ENCODE measurements at regions not wholly inside any gene's neighbourhood (a gene's known extent, or its start where the extent isn't known, plus 50 kb on each side); places are given as distances from the start of the nearest gene placed in this dataset.

DNA sequence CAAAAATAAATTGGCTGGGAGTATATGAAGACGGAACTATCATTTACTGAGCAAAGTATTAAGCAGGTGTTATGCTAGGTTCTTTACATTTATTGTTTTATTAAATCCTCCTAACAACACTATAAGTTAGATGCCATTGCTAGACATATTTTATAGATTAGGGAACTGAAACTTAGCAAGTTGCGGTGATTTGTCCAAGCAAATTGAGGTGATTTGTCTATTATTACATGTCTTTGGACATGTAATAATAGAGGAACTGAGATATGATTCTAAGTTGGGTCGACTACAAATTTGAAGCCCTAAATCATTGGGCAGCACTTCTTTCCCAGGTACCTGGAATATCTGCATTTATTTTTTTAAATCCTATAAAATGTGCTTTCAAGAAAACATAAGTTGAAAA lies 429.9 kb downstream of the GABRG2 start:
- H3K27ac ChIP-seq: no peak overlapping the region
- DNase-seq: no peak
- ATAC-seq: no peak
- intact Hi-C loops (cut with DNase I): no loop called here
- H3K27me3 ChIP-seq (ENCODE audit: low read depth): no peaks in the 10 kb centered on the region
- no peak overlapping the region for H3K4me3 ChIP-seq
- no peaks in the 10 kb centered on the region for H3K36me3 ChIP-seq
- H3K9me3 ChIP-seq: no peaks in the 10 kb centered on the region
- no peaks in the 10 kb centered on the region for H3K4me1 ChIP-seq
- no peak for TF ChIP-seq CTCF (IDR thresholded peaks at IDR 0.05)

DNA sequence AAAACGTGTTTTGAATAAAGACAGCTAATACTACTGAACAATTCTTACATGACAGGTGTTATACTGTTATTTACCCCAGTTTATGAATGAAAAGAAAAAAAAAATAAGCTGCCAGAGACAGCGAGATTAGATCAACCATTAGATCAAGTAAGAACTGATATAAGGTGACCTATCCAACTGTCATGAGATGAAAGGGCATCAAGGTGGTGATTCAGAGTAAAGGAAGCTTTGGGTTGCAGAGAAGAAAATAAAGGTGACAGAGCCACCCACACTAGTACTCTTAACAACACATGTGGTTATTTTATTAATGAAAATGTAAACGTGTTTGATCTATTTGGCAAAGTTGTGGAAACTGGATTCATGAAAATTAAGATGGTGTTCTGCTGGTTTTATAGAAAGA lies 435.2 kb downstream of the GABRG2 start:
- no peaks in the 10 kb centered on the region for H3K27me3 ChIP-seq (ENCODE audit: low read depth)
- intact Hi-C loops (cut with DNase I): no loop called here
- H3K27ac ChIP-seq: no peak overlapping the region
- DNase-seq (no peak), ATAC-seq (no peak)
- H3K9me3 ChIP-seq: no peaks in the 10 kb centered on the region
- no peak for TF ChIP-seq CTCF (IDR thresholded peaks at IDR 0.05)
- no peaks in the 10 kb centered on the region for H3K36me3 ChIP-seq
- no peaks in the 10 kb centered on the region for H3K4me1 ChIP-seq
- no peak overlapping the region for H3K4me3 ChIP-seq

DNA sequence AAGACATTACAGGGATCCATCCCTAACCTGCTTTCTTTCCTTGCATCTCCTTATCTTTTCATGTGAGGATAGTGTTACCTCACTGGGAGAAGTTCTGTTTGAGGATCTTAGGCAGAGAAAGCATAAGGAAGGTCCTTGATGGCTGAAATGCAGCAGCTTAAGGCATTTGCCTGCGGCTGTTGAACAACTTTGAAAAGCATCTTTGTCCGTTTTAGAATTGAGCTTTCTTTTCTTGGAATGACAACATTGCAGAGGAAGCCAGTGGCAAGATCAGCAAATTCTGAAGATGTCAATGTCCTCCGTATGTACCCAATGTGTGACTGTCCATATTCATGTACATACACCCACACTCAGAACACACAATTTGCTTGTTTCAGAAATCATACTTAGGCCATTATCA lies 436.2 kb downstream of the GABRG2 start:
- no peaks in the 10 kb centered on the region for H3K9me3 ChIP-seq
- DNase-seq (no peak), ATAC-seq (no peak)

DNA sequence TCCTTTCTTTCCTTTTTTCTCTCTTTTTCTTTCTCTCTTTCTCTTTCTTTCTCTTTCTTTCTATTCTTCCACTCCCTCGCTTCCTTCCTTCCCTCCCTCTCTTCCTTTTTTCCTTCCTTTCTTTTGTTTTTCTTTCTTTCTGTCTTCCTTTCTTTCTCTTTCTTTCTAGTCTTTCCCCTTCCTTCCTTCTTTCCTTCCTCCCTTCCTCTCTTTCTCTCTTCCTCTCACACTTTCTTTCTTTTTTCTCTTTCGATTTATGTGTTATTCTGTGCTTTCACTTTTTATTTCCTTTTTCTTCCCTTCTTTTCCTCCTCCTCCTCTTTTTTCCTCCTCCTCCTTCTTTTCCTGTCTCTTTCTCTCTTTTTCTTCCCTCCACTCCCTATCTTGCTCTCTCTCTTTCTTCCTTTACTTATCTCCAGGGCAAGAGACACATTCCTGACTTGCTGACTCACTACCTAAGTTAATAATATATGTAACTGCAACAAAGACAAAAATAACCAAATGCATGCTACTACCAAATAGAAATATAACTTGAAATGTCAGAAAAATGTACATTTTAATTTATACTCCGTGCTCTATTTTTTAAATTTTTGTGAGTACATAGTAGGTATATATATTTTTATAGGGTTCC lies 445.5 kb downstream of the GABRG2 start:
- H3K9me3 ChIP-seq: no peaks in the 10 kb centered on the region
- no peaks in the 10 kb centered on the region for H3K36me3 ChIP-seq
- no peaks in the 10 kb centered on the region for H3K4me1 ChIP-seq
- no peak for ATAC-seq
- intact Hi-C loops (cut with DNase I): no loop called here
- no peak for DNase-seq
- no peak for TF ChIP-seq CTCF (IDR thresholded peaks at IDR 0.05)
- H3K27me3 ChIP-seq (ENCODE audit: low read depth): no peaks in the 10 kb centered on the region
- no peak overlapping the region for H3K4me3 ChIP-seq
- H3K27ac ChIP-seq: no peak overlapping the region

More for the DNA sequence above, 436.2 kb downstream of the GABRG2 start:
- Histone ChIP-seq H3K36me3 (no peaks in the 10 kb centered on the region), H3K27ac (no peak overlapping the region), H3K27me3 (ENCODE audit: low read depth) (no peaks in the 10 kb centered on the region), H3K4me1 (no peaks in the 10 kb centered on the region), H3K4me3 (no peak overlapping the region)
- intact Hi-C loops (cut with DNase I): no loop called here
- no peak for TF ChIP-seq CTCF (IDR thresholded peaks at IDR 0.05)

DNA sequence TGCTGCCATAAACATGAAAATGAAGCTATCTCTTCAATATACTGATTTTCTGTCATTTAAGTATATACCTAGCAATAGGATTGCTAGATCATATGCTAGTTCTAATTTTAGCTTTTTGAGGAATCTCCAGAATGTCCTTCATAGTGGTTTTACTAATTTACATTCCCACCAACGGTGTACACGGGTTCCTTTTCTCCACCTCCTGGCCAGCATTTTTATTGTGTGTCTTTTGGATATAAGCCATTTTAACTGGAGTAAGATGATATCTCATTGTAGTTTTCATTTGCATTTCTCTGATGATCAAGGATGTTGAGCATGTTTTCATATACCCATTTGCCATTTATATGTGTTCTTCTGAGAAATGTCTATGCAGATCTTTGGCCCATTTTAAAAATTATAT lies 446.5 kb downstream of the GABRG2 start:
- ATAC-seq (no peak), DNase-seq (no peak)
- no peak for TF ChIP-seq CTCF (IDR thresholded peaks at IDR 0.05)
- Histone ChIP-seq H3K9me3 (no peaks in the 10 kb centered on the region), H3K4me1 (no peaks in the 10 kb centered on the region), H3K36me3 (no peaks in the 10 kb centered on the region), H3K4me3 (no peak overlapping the region), H3K27ac (no peak overlapping the region), H3K27me3 (ENCODE audit: low read depth) (no peaks in the 10 kb centered on the region)
- intact Hi-C loops (cut with DNase I): no loop called here

- Histone ChIP-seq H3K36me3 (no peaks in the 10 kb centered on the region), H3K4me3 (no peak overlapping the region), H3K27me3 (ENCODE audit: low read depth) (no peaks in the 10 kb centered on the region), H3K27ac (no peak overlapping the region), H3K4me1 (no peaks in the 10 kb centered on the region), H3K9me3 (peaks cover 4% of the 10 kb centered on the region)
- TF ChIP-seq CTCF (IDR thresholded peaks at IDR 0.05): no peak
- intact Hi-C loops (cut with DNase I): no loop called here
- no peak for ATAC-seq
- no peak for DNase-seq
Measured at GRCh38 chr5:162520878-162521277, 453.3 kb downstream of the GABRG2 start.
